ENCODE measurements at regions not wholly inside any gene's neighbourhood (a gene's known extent, or its start where the extent isn't known, plus 50 kb on each side); places are given as distances from the start of the nearest gene placed in this dataset.

GRCh38 chr5:8944005-8944404 is 601.9 kb downstream of the SEMA5A start:
- TF ChIP-seq, protein P1, sequence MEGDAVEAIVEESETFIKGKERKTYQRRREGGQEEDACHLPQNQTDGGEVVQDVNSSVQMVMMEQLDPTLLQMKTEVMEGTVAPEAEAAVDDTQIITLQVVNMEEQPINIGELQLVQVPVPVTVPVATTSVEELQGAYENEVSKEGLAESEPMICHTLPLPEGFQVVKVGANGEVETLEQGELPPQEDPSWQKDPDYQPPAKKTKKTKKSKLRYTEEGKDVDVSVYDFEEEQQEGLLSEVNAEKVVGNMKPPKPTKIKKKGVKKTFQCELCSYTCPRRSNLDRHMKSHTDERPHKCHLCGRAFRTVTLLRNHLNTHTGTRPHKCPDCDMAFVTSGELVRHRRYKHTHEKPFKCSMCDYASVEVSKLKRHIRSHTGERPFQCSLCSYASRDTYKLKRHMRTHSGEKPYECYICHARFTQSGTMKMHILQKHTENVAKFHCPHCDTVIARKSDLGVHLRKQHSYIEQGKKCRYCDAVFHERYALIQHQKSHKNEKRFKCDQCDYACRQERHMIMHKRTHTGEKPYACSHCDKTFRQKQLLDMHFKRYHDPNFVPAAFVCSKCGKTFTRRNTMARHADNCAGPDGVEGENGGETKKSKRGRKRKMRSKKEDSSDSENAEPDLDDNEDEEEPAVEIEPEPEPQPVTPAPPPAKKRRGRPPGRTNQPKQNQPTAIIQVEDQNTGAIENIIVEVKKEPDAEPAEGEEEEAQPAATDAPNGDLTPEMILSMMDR (IDR thresholded peaks at IDR 0.05; ENCODE audit: low read depth, low read length, poor library complexity, severe bottlenecking) = no peak
- no peak for TF ChIP-seq EZH2phosphoT487 (IDR thresholded peaks at IDR 0.05; ENCODE audit: borderline replicate concordance, low read length)
